ENCODE measurements at regions not wholly inside any gene's neighbourhood (a gene's known extent, or its start where the extent isn't known, plus 50 kb on each side); places are given as distances from the start of the nearest gene placed in this dataset.

GRCh38 chr4:183842129-183842528, 63.0 kb upstream of the STOX2 start:
- TF ChIP-seq CTCF (conservative IDR thresholded peaks at IDR 0.05; ENCODE audit: low read length) (no peak), EZH2phosphoT487 (IDR thresholded peaks at IDR 0.05; ENCODE audit: borderline replicate concordance) (no peak)

Data from Loucy (cell line).